GM12892 (cell line): ENCODE measurements at regions not wholly inside any gene's neighbourhood (a gene's known extent, or its start where the extent isn't known, plus 50 kb on each side); places are given as distances from the start of the nearest gene placed in this dataset.

Source experiments
- DNase-seq: peaks from one replicate; pipeline ENCODE4 v3.0.0; 2011; ENCODE audit not compliant: insufficient read length
- FAIRE-seq: peaks from 2 replicates; lab custom pipeline; 2011; peaks lifted over from hg19 to GRCh38; lab: Jason Lieb, UNC
- POLR2A ChIP-seq: IDR thresholded peaks from 2 replicates; pipeline ENCODE4 v1.6.1; 2011; ENCODE audit warnings: low read depth, low read length, control low read depth
- POLR2AphosphoS5 ChIP-seq: IDR thresholded peaks from 2 replicates; pipeline ENCODE4 v1.6.1; 2011; ENCODE audit warnings: low read depth, low read length, control low read depth
- TAF1 ChIP-seq: IDR thresholded peaks from 2 replicates; pipeline ENCODE4 v1.6.1; 2011; ENCODE audit warnings: low read depth, mild to moderate bottlenecking, control low read depth, low read length, borderline replicate concordance

DNA sequence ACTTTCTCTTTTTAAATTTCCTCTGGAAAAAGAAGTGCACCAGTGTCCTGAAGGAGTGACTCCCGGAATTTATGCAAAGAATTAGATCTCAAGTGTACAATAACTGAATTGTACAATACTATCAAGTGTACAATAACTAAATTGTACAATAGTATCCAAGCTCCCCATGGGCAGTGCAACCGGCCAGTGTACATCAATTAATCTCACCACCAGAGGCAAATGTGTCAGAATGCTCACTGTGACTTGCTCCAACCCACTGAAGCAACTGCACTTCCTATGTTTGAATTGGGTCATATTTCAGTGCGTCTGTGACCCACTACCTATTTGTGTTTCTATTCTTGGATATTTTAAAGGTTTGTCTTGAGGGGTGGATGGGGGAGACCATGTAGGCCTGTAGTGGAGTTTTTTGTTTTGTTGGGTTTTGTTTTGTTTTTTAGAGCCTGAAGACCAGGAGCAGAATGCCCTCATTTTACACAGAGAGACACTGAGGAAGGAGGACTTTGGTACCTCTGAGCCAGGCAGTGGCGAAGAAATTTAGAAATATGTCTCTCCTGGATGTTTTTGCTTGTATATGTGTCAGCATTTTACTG, 78.5 kb upstream of the CTTNBP2 start:
- DNase-seq = no peak
- TF ChIP-seq TAF1 = no peak
- no peak for TF ChIP-seq POLR2A
- TF ChIP-seq POLR2AphosphoS5 = no peak
- no peak for FAIRE-seq

DNA sequence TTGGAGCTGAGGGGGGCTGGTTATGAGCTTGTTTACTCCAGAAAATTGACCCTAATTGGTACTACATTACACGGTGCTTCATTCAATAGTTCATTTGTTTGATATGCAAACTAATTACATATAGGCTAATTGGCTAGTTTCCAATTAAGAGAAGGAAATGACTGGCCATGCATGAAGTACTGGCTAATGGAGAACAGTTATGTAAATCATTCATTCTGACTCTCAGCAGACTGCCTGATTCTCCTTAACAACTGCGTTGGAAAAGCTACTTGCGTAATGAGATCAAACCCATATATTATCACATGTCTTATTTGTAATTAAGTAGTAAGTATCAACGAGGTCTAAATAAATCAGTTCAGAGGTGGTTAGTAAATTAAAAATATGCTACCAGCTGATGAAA, 81.8 kb upstream of the CTTNBP2 start:
- DNase-seq = no peak
- FAIRE-seq = no peak
- no peak for TF ChIP-seq POLR2A
- TF ChIP-seq POLR2AphosphoS5 = no peak
- TF ChIP-seq TAF1 = no peak

DNA sequence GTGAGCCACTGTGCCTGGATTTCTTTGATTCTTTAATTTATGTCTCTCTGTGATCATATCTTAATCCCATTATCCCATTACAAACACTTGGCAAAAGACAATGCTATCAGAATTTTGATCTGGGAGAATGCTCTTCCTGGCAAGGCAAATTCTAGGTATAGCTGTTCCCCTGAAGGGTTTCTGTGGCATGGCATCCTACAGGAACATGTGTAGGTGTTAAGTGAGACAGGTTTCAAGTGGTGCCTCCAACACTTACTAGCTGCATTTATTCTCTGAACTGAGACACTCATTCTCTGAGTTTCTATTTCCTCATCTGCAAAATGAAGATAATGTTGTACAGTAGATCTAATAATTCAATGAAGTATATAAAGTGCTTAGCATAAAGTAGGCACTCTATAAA, 87.1 kb upstream of the CTTNBP2 start:
- no peak for TF ChIP-seq TAF1
- TF ChIP-seq POLR2A = no peak
- TF ChIP-seq POLR2AphosphoS5 = no peak
- FAIRE-seq = no peak
- DNase-seq = no peak

DNA sequence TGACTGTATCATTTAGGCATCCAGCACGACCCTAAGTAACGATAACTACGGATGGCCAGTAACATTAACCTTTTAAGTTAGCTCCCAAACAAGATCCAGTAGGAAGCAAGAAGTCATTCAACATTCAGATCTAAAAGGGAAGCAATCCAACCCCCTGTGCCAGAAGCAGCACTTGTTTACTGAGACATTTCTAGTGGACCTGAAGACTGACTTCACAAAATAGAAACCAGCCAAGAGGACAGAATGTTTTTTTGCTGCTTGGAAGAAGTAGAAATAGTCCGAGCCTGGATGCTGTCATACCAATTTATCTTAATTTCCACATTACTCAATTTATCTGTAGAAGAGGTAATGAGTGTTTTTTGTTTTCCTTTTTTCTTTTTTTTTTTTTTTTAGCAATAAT, 88.0 kb upstream of the CTTNBP2 start:
- no peak for DNase-seq
- TF ChIP-seq POLR2AphosphoS5 = no peak
- TF ChIP-seq TAF1 = no peak
- no peak for TF ChIP-seq POLR2A
- no peak for FAIRE-seq

DNA sequence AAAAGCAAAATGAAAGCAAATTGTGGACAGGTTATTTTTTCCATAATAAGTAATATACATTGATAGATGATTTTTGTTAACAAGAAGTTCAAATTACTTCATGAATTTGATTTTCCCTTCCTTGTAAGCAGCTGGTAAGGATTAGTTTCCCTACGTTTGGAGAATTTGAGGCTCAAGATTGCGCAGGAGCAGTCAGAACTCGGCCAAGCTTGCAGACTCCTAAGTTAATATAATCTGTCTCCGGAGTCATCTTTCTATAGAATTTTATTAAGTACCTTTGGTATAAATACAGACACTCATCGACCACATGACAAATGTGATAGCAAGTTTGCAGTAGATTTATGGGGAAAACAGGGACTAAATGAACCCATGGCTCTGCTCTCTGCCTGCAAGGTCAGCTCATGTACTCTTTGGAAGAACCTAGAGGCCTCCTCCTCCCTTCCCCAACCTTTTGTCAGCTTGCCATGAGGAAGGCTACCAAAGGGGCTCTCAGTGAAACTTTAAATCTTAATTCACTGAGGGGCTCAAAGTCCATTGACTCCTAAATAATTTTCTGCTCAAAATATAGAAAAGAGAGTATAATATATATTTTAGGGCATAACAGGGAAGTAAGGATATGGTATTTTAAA, 89.2 kb upstream of the CTTNBP2 start:
- FAIRE-seq (no peak), DNase-seq (no peak)
- TF ChIP-seq POLR2AphosphoS5 = no peak
- TF ChIP-seq POLR2A = no peak
- no peak for TF ChIP-seq TAF1

DNA sequence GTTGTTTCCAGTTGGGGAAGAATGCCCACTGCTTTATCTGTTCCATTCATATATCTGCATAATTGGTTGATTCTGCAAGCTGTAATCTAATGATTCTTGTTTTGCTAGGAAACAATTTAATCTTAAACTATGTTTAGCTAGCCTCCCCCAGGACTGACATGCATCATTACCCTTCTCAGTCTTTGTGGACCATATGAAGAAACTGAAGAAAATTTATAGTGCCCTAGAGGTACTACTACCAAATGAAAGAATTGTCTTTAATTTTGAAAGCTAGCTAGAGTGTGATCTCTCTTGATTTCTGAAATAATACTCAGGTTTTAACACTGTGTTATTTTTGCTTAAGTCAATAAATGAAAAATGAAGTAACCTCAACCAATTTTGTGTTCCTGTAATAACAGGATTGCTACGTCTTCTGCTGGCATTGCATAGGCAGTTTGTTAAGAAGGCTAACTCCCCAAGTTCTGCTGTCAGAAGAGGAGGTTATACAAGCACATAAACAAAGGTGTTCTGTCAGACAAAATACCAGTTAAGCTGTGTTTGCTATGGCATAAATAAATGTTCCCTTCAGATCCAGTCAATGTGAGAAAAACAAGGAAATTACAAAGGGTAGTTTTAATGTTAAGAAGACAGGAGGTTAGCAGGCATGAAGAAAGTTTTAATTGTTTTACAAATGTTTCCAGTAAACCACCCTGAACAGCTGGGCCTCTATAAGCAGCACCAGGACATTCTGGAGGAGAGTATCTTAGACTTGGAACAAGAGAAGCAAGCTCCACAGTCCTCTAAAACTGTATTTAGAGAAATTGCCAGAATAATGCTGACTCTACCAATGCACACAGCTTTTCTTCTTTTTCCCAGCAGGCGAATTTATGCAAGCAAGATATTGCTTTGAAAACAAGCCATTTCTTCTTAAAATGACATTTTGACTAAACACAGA, 90.3 kb upstream of the CTTNBP2 start:
- DNase-seq (no peak), FAIRE-seq (no peak)
- TF ChIP-seq POLR2A (no peak), TAF1 (no peak), POLR2AphosphoS5 (no peak)

DNA sequence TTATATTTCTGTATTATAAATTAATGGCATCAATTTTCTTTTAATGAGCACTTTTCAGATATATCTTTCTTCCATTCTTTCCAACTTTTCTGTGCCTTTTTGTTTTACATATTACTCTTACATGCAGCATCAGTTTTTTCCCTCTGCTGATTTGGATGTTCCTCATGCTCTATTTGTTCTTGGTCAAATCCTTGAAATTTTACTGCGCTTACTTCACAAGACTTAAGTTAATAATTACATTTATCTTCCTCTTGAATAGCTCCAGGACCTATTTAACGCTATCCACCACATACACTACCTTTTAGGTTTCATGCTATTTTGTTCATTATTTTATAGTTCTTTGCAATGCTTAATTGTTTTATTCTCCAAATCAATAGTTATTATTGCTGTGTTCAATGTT, 97.6 kb upstream of the CTTNBP2 start:
- no peak for FAIRE-seq
- TF ChIP-seq TAF1 (no peak), POLR2A (no peak), POLR2AphosphoS5 (no peak)

DNA sequence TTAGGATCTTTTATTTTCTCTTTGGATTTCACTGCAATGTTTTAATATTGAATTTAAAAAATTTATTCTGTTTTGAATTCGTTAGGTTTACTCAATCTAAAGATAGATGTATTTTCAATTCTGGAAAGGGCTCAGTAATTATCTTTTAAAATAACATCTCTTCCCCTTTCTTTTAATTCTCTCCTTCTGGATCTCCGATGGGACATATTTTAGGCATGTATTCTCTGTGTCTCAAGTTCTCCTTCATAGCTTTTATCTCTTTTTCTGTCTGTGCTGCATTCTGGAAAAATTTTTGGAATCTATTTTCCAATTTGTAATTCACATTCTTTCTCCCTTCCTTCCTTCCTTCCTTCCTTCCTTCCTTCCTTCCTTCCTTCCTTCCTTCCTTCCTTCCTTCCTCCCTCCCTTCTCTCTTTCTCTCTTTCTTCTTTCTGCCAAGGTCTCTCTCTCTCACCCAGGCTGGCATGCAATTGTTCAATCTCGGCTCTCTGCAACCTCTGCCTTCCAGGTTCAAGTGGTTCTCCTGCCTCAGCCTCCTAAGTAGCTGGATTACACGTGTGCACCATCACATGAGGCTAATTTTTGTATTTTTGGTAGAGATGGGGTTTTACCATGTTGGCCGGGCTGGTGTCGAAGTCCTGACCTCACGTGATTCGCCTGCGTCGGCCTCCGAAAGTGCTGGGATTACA, 98.5 kb upstream of the CTTNBP2 start:
- FAIRE-seq = no peak
- TF ChIP-seq POLR2A = no peak
- no peak for TF ChIP-seq TAF1
- TF ChIP-seq POLR2AphosphoS5 = no peak
- no peak for DNase-seq

More for the DNA sequence above, 97.6 kb upstream of the CTTNBP2 start:
- DNase-seq = no peak

DNA sequence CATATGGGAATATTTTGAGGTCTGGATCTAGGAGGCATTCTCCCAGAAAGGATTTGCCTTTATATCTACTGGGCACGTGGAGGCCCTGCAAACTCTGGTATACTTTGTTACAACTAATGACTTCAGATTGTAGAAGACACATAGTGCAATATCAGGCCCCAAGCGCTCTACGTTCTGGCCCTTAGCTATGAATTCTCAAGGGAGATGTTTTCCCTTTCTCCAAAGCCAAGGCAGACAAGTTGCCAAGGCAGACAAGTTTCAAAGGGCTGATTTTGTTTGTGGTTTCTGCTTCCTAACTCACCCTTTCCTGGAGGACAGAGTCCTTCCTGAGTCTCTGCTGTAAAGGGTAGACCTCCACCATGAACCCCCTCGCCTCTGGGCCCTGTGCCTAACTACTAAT, 99.4 kb upstream of the CTTNBP2 start:
- FAIRE-seq (no peak), DNase-seq (no peak)
- TF ChIP-seq POLR2AphosphoS5 (no peak), POLR2A (no peak), TAF1 (no peak)

DNA sequence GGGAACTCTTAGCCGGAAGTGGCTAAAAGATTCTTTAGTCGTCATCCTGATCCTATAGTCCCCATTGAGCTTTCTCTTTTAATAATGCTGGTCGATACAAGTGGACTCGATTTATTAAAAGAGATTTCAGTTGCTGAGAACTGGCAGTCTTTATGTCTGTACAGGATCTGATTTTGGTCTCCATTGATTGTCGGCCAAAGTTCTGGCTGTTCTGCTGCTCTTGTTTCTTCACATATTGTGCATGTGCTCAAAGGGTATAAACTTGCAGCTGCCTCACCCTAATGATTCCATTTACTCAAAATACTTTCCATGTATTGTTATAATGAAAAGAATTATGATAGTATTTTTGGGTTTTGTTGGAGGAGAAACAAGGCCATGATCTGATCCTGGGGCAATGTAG, 100.7 kb upstream of the CTTNBP2 start:
- FAIRE-seq (no peak), DNase-seq (no peak)
- TF ChIP-seq POLR2AphosphoS5 (no peak), POLR2A (no peak), TAF1 (no peak)

DNA sequence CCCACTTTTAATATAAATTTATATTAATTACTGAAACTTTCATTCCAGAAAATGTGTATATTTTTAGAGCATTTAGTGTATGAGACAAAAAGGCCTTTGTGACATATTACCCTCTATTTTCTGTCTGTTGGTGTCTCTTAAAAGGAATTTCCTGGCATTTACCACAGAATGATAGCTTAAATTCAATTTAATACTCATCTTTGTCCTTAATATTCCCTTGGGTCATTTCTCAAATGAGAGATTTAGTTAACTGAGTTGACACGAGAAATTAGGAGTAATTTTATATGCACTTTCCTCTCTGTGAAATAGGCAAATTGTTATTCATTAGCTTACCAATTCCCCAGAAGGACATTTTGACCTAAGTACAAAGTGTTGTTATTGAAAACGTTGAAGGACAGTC, 101.7 kb upstream of the CTTNBP2 start:
- TF ChIP-seq POLR2A = no peak
- TF ChIP-seq TAF1 = no peak
- no peak for TF ChIP-seq POLR2AphosphoS5
- DNase-seq = no peak
- no peak for FAIRE-seq
